IMR-90 (cell line): ENCODE measurements at regions not wholly inside any gene's neighbourhood (a gene's known extent, or its start where the extent isn't known, plus 50 kb on each side); places are given as distances from the start of the nearest gene placed in this dataset.

ENCODE experiments used
- ATAC-seq: fragments of 200-7000 bp; cut with Tn5 transposase; 2 replicates; pipeline ENCODE4 v1.9.1; 2020; ENCODE audit warnings: low read depth, mild to moderate bottlenecking, moderate library complexity
- BruUV-seq: library from RNA; stranded (reverse); fragments of 400-500 nt; replicated peaks from 2 replicates; lab custom pipeline; 2021; lab: Mats Ljungman, UMichigan
- CTCF ChIA-PET: fragments of 300-600 bp; formaldehyde crosslinking; extraction: SDS; loops from one replicate; lab custom pipeline; 2021; ENCODE audit warnings: antibody characterized with exemption; lab: Yijun Ruan, JAX
- POLR2A ChIA-PET: fragments of 300-600 bp; sonication (Branson Sonifier 250); formaldehyde crosslinking; loops from one replicate; lab custom pipeline; 2022; ENCODE audit warnings: antibody characterized with exemption; ENCODE audit not compliant: unreplicated experiment; lab: Charles Lee
- DNase-seq: peaks from one replicate; pipeline ENCODE4 v3.0.0; 2013
- H2AFZ ChIP-seq: replicated peaks from 2 replicates; pipeline ENCODE3; 2013; ENCODE audit warnings: low read length, mild to moderate bottlenecking; ENCODE audit not compliant: poor library complexity
- H2AK5ac ChIP-seq: 2 replicates; pipeline ENCODE4 v1.6.1; 2013; ENCODE audit warnings: low read depth, low read length, inconsistent platforms
- H2AK9ac ChIP-seq: replicated peaks from 2 replicates; pipeline ENCODE3; 2013; ENCODE audit warnings: mild to moderate bottlenecking, low read depth, low read length, moderate library complexity; ENCODE audit not compliant: poor library complexity
- H2BK120ac ChIP-seq: 2 replicates; pipeline ENCODE4 v1.6.1; 2013; ENCODE audit warnings: low read depth, low read length, inconsistent platforms
- H2BK15ac ChIP-seq: 3 replicates; pipeline ENCODE4 v1.6.1; 2013; ENCODE audit warnings: low read depth, low read length, inconsistent platforms
- H2BK20ac ChIP-seq: 2 replicates; pipeline ENCODE4 v1.6.1; 2013; ENCODE audit warnings: low read depth, mild to moderate bottlenecking, inconsistent platforms, low read length, moderate library complexity
- H2BK5ac ChIP-seq: 2 replicates; pipeline ENCODE4 v1.6.1; 2013; ENCODE audit warnings: mild to moderate bottlenecking, low read depth, low read length, inconsistent platforms; ENCODE audit not compliant: poor library complexity, severe bottlenecking
- H3K14ac ChIP-seq: replicated peaks from 2 replicates; pipeline ENCODE4 v1.6.1; 2013; ENCODE audit warnings: low read depth, low read length, inconsistent platforms
- H3K18ac ChIP-seq: 2 replicates; pipeline ENCODE4 v1.6.1; 2013; ENCODE audit warnings: low read depth, low read length, control low read depth
- H3K23ac ChIP-seq: 2 replicates; pipeline ENCODE4 v1.6.1; 2013; ENCODE audit warnings: low read depth, low read length, inconsistent platforms
- H3K27ac ChIP-seq: 2 replicates; pipeline ENCODE4 v1.5.1; 2013; ENCODE audit warnings: mild to moderate bottlenecking, control low read depth, low read length; ENCODE audit not compliant: insufficient read depth
- H3K27me3 ChIP-seq: 2 replicates; pipeline ENCODE4 v1.6.1; 2013; ENCODE audit warnings: low read length; ENCODE audit not compliant: control insufficient read depth, insufficient read depth
- H3K36me3 ChIP-seq: 2 replicates; pipeline ENCODE4 v1.6.1; 2013; ENCODE audit warnings: low read length, mixed read lengths; ENCODE audit not compliant: control insufficient read depth, insufficient read depth
- H3K4ac ChIP-seq: 2 replicates; pipeline ENCODE4 v1.6.1; 2013; ENCODE audit warnings: low read depth, low read length, inconsistent platforms
- H3K4me1 ChIP-seq: 2 replicates; pipeline ENCODE4 v1.6.1; 2013; ENCODE audit warnings: low read length, mixed read lengths; ENCODE audit not compliant: control insufficient read depth, insufficient read depth
- H3K4me2 ChIP-seq: 2 replicates; pipeline ENCODE4 v1.6.1; 2013; ENCODE audit warnings: low read depth, mild to moderate bottlenecking, control low read depth, low read length, moderate library complexity
- H3K4me3 ChIP-seq: 2 replicates; pipeline ENCODE4 v1.5.1; 2013; ENCODE audit warnings: low read depth, mild to moderate bottlenecking, control low read depth, low read length, moderate library complexity; ENCODE audit not compliant: insufficient read depth
- H3K56ac ChIP-seq: 2 replicates; pipeline ENCODE4 v1.6.1; 2013; ENCODE audit warnings: low read length, inconsistent platforms; ENCODE audit not compliant: insufficient read depth; ENCODE audit errors: extremely low read depth
- H3K79me1 ChIP-seq, 2 experiments: 2 replicates each; pipeline ENCODE4 v1.6.1; 2013; ENCODE audit warnings: low read length in 2 of 2, inconsistent platforms in 1 of 2, low read depth in 1 of 2
- H3K9ac ChIP-seq: 2 replicates; pipeline ENCODE4 v1.6.1; 2013; ENCODE audit warnings: low read depth, low read length, control low read depth
- H3K9me1 ChIP-seq: 2 replicates; pipeline ENCODE4 v1.6.1; 2013; ENCODE audit warnings: low read length, inconsistent platforms; ENCODE audit not compliant: insufficient read depth
- H3K9me3 ChIP-seq: 2 replicates; pipeline ENCODE4 v1.6.1; 2013; ENCODE audit warnings: low read length; ENCODE audit not compliant: control insufficient read depth, insufficient read depth
- H4K20me1 ChIP-seq: 2 replicates; pipeline ENCODE4 v1.6.1; 2013; ENCODE audit warnings: low read length, inconsistent platforms; ENCODE audit not compliant: insufficient read depth
- H4K5ac ChIP-seq: 2 replicates; pipeline ENCODE4 v1.6.1; 2013; ENCODE audit warnings: mild to moderate bottlenecking, low read depth, low read length, control low read depth
- H4K8ac ChIP-seq, 2 experiments: 2 replicates each; pipeline ENCODE4 v1.6.1; 2013; ENCODE audit warnings: low read depth in 2 of 2, low read length in 2 of 2, control low read depth in 1 of 2, inconsistent platforms in 1 of 2
- H4K91ac ChIP-seq: 2 replicates; pipeline ENCODE4 v1.6.1; 2013; ENCODE audit warnings: low read depth, low read length, inconsistent platforms; ENCODE audit not compliant: insufficient read depth
- BHLHE40 ChIP-seq: fragments of 150-350 bp; IDR thresholded peaks from 2 replicates; pipeline ENCODE4 v1.6.1; 2016; ENCODE audit warnings: mild to moderate bottlenecking, low read depth, low read length
- FOS ChIP-seq: fragments of 150-350 bp; IDR thresholded peaks from 2 replicates; pipeline ENCODE4 v1.6.1; 2016; ENCODE audit warnings: low read depth, low read length
- RCOR1 ChIP-seq: IDR thresholded peaks from 2 replicates; pipeline ENCODE4 v1.6.1; 2012; ENCODE audit warnings: mild to moderate bottlenecking, low read length, improper control_type of control experiment; ENCODE audit not compliant: insufficient replicate concordance
- WGBS, 2 experiments: methylation state at CpG; one replicate each; pipeline versions ENCODE4 v1.1.5 to v1.1.7; 2013; ENCODE audit warnings: missing lambda C conversion rate in 2 of 2; ENCODE audit not compliant: insufficient read length in 1 of 2; ENCODE audit errors: extremely low coverage in 2 of 2; 5-methylcytosine and 5-hydroxymethylcytosine counted together
- dilution Hi-C: fragments of 300-500 bp; cut with HindIII; formaldehyde crosslinking; loops from one replicate; pipeline ENCODE4 v1.14.3; 2018; ENCODE audit warnings: low sequenced_read_pairs; ENCODE audit not compliant: unreplicated experiment
- in situ Hi-C: fragments of 300-500 bp; cut with MboI; formaldehyde crosslinking; loops from 3 replicates; pipeline ENCODE4 v1.14.3; 2019; ENCODE audit warnings: low sequenced_read_pairs, inconsistent platforms, mixed read lengths
- intact Hi-C: fragments of 100-400 bp; cut with micrococcal nuclease; formaldehyde crosslinking; loops from 2 replicates; pipeline ENCODE4 v1.10.0; 2022

GRCh38 chr2:52396836-52397235, 1364.9 kb upstream of the NRXN1 start:
- H3K4ac ChIP-seq: no peak overlapping the region; the same call in 1 of the 2 replicates
- H3K4me2 ChIP-seq: no peak overlapping the region
- H3K36me3 ChIP-seq: no peaks in the 10 kb centered on the region
- in situ Hi-C loops: no loop called here
- H3K27ac ChIP-seq: no peak overlapping the region
- DNase-seq (no peak), ATAC-seq (no peak)
- no peaks in the 10 kb centered on the region for H3K27me3 ChIP-seq
- H3K79me1 ChIP-seq: no peaks in the 10 kb centered on the region
- H2AK9ac ChIP-seq: no peak overlapping the region
- BruUV-seq: no TSS peak
- dilution Hi-C loops: no loop called here
- peak overlapping the region; percentile 34; the same call in 1 of the 2 replicates for H2BK120ac ChIP-seq
- no peak overlapping the region for H4K8ac ChIP-seq
- no peak overlapping the region for H4K91ac ChIP-seq
- no peak overlapping the region for H2BK15ac ChIP-seq
- H2AFZ ChIP-seq: no peak overlapping the region
- no peak overlapping the region for H3K14ac ChIP-seq
- H2AK5ac ChIP-seq: no peak overlapping the region
- H3K9me3 ChIP-seq: no peaks in the 10 kb centered on the region
- H2BK5ac ChIP-seq: no peak overlapping the region
- no peaks in the 10 kb centered on the region for H3K9me1 ChIP-seq
- H3K9ac ChIP-seq: no peak overlapping the region
- intact Hi-C loops: no loop called here
- WGBS, 2 experiments: no CpG with 5 or more reads among the region's 1 CpG
- ChIA-PET POLR2A (no interaction called here), CTCF (interaction anchor here (1.3 kb wide), 1 partner anchor 15 kb away, joined by 3 read pairs; no protein-coding TSS in a partner anchor)
- H3K56ac ChIP-seq: no peak overlapping the region
- TF ChIP-seq BHLHE40: no peak
- TF ChIP-seq RCOR1: no peak
- TF ChIP-seq FOS: no peak
- H2BK20ac ChIP-seq: peak overlapping the region; percentile 52; the same call in 1 of the 2 replicates
- H4K5ac ChIP-seq: peak overlapping the region; percentile 48; the same call in 1 of the 2 replicates
- no peak overlapping the region; the same call in 1 of the 2 replicates for H3K18ac ChIP-seq
- no peaks in the 10 kb centered on the region for H3K4me1 ChIP-seq
- H3K23ac ChIP-seq: peak overlapping the region; percentile 42; the same call in 1 of the 2 replicates
- H4K20me1 ChIP-seq: no peaks in the 10 kb centered on the region
- no peak overlapping the region for H3K4me3 ChIP-seq
